ENCODE measurements at regions not wholly inside any gene's neighbourhood (a gene's known extent, or its start where the extent isn't known, plus 50 kb on each side); places are given as distances from the start of the nearest gene placed in this dataset.

DNA sequence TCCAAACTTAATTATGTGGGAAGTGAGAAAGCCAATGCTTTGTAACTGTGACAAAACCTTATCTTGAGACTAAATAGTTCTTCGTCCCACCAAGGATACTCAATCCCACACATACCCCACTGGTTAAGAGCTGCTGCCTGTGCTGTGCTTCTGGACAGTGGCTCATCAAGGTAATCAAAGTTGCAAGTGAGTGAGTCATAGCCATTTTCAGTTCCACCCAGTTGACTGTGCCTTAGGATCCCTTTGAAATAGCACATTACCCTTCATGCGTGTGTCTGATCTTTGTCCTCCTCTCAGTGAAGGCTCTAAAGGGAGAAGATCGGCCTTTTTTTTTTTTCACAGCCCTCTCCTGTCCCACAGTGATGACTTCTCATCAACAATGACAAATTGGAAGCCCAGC, 706.0 kb upstream of the AUTS2 start:
- TF ChIP-seq, protein P1, sequence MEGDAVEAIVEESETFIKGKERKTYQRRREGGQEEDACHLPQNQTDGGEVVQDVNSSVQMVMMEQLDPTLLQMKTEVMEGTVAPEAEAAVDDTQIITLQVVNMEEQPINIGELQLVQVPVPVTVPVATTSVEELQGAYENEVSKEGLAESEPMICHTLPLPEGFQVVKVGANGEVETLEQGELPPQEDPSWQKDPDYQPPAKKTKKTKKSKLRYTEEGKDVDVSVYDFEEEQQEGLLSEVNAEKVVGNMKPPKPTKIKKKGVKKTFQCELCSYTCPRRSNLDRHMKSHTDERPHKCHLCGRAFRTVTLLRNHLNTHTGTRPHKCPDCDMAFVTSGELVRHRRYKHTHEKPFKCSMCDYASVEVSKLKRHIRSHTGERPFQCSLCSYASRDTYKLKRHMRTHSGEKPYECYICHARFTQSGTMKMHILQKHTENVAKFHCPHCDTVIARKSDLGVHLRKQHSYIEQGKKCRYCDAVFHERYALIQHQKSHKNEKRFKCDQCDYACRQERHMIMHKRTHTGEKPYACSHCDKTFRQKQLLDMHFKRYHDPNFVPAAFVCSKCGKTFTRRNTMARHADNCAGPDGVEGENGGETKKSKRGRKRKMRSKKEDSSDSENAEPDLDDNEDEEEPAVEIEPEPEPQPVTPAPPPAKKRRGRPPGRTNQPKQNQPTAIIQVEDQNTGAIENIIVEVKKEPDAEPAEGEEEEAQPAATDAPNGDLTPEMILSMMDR (IDR thresholded peaks at IDR 0.05) = no peak
- no peak for TF ChIP-seq EP300 (IDR thresholded peaks at IDR 0.05)
- TF ChIP-seq POLR2AphosphoS5 (IDR thresholded peaks at IDR 0.05) = no peak
